Stimulated activated CD4-positive, alpha-beta T cell treated with anti-CD3 and anti-CD28 coated beads, Interleukin-12 subunit alpha, Interleukin-12 subunit beta, amount 100 ng/mL, for 4 hours (primary cell): ENCODE measurements at regions not wholly inside any gene's neighbourhood (a gene's known extent, or its start where the extent isn't known, plus 50 kb on each side); places are given as distances from the start of the nearest gene placed in this dataset.
"Not testable (repeated sequence)": the region's sequence is repeated elsewhere in the genome, so short reads cannot be mapped to it uniquely, and the experiment has no call there.

Experiments
- DNase-seq: peaks from one replicate; pipeline ENCODE4 v3.0.0-alpha.2; 2020

- not testable (repeated sequence) for DNase-seq
Observed at GRCh38 chr6:28626386-28626785, 100.7 kb downstream of the GPX5 start.

DNA sequence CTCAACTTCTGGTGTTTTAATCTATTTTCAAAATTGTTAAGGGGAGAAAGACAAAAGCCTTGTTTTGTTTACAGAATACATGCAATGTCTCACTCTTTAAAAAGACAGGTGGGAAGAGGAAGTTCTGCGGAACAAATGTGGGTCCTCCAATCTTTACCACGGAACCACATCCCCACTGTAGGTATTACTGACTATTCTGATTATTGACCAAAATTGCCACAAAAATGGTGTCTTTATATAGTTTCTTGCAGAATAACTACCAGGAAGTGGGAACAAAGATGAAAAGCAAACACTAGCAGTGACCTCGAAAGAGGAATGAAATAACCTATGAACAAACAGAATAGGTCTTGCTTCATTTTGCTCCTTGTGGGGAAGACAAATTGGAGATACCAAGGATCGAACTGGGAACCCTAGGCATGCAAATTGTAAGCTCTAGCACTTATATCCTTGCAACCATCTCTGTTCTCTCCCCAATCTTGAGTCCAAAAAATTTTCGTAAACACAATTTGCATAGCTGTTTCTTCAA is 106.7 kb downstream of the GPX5 start:
- DNase-seq = no peak

GRCh38 chr6:28633445-28634215 is 107.9 kb downstream of the GPX5 start:
- DNase-seq = no peak

DNA sequence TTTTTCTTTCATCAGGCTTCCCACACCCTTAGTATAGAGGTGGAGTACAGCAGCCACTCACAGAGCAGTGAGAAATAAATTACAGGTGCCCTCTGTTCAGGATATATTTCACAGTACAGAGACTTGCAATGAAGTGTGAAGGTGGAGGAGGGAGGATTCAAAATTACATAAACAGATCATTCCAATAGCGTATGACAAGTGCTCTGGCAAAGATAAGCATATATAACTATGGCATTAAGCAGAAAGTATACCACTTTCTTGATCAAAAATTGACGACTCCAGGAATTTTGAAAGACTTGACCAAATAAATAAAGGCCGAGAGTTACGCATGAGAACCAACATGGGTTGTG is 108.7 kb downstream of the GPX5 start:
- DNase-seq = no peak

DNA sequence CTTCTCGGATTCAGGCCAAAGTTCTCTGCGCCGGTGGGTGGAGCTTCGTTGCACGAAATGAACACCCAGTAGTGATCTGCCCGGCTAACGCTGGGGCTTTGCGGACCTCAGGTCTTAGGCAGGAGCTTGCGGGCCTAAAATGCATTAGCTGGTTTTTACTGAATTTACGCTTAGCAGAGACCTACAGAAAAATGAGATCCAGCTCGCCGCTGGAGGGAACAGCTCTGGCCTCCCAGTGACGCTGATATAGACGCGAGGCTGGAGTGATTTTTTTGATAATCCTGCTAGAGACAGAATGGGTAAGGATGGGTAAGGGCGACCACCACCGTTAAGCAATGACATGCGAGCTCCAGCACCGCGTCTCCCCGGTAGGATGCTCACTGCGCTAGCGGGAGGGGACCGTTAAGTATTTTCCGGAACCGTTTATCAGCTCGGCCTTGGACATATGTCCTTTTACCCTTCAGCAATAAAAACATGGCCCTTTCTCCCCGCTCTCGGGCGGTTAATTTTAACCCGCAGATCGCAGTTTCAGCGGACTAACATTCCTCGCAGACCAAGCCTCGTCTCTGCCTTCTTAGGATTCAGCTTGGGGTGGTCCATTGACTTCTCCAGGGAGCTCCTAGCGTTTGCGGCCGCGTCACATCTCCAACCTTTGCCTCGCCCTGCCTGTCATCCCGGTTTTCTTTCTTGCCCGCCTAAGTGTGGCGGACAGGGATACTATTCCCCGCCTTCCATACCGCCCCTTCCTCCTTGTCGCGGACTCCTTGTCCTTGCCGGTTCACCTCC is 109.3 kb downstream of the GPX5 start:
- DNase-seq = no peak

GRCh38 chr6:28635547-28636158 is 110.0 kb downstream of the GPX5 start:
- no peak for DNase-seq

GRCh38 chr6:28638787-28639430 is 113.2 kb downstream of the GPX5 start:
- no peak for DNase-seq

GRCh38 chr6:28639445-28640290 is 114.0 kb downstream of the GPX5 start:
- not testable (repeated sequence) for DNase-seq

GRCh38 chr6:28643017-28643740 is 117.5 kb downstream of the GPX5 start:
- peak; percentile 37 for DNase-seq

GRCh38 chr6:28646650-28647049 is 121.0 kb downstream of the GPX5 start:
- DNase-seq = no peak

DNA sequence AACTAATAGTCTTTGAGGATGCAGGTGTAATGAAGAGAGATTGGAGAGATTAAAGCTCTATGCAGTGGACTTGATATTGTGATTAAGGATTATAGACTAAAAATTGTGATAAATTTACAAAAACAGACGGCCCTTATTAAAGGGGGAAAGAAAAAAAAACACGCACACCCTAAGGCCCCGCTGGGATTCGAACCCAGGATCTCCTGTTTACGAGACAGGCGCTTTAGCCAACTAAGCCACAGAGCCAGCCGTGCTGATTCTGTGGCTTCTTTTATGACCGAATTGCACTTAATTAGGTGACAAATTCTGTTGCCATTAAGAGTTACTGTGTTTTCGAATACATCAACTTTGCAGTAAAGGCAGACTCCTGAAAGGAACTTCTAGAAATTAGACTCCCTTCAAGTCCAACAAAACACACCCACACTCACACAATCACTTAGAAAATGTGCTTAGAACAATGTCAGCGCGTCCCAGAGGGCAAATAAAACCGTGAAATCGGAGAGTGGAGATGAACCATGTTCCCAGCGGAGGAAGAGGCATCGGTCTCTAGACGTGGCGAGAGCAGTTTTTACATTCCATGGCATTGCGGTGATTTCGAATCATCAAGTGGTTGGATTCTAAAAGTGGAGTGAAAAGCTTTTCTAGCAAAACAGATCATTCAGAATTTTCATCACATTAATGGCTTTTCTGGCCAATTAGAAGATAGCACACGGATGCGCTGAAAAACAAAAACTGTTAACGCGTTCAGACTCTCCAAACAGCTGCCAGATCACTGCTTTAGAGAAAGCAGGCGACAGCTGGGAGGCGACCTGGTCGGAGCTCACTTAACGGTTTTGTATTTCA is 122.6 kb downstream of the GPX5 start:
- DNase-seq = peak; percentile 66

- no peak for DNase-seq
Observed at GRCh38 chr6:28648878-28649375, 123.2 kb downstream of the GPX5 start.

GRCh38 chr6:28651161-28651560 is 125.5 kb downstream of the GPX5 start:
- DNase-seq = no peak

GRCh38 chr6:28653876-28654275 is 128.2 kb downstream of the GPX5 start:
- DNase-seq = no peak

DNA sequence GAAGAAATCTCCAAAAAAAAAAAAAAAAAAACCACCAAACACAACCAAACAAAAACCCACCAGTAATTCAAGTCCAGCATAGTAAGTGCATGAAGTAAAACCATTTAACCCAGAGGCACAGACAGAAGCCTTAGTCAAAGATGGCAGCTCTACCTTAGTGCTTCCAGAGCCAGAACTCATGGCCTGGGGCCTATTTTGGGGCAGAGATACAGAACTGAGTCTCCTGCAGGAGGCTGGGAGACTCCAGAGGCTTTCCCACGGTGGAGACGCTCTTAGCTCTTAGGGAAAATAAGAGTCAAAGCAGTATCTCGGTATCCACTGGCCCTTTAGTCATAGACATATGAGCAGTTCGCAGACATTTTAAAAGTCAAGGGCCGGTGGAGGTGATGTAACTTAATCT is 129.5 kb downstream of the GPX5 start:
- DNase-seq = no peak

DNA sequence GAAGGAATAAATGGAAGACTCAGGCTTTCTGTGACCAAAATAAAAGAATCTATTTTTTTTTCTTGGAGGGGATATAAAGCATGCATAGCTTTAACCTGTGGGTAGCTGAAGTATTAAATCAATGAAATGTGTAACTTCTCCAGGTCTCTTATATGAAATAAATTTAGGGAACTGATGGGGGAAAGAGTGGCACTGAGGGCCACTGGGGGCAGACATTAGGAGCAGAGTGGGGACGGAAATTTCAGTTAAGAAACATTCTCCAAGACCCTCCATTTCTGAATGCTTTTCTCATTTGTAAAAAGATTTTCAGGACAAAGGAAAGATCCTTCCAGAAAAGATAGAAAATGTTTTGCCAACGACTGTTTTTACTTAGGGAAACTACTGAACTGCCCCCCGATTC is 131.0 kb downstream of the GPX5 start:
- DNase-seq = no peak

DNA sequence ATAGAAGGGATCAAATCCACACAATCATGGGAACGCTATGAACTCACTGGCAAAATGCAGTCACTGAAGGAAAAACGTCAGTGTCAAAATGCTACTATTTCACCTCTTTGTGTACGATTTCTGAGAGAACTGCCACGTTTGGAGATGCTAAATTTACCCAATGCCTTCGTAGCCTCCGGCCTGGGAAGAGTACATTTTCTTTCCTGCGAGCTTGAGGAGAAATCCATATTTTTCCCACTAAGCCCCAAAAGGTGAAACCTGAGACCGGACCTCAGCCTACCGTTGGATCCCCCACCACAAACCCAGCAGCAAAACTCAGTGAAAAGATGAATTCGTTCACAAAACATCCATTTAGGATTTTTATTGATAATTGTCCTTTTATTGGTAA is 131.7 kb downstream of the GPX5 start:
- DNase-seq = no peak

DNA sequence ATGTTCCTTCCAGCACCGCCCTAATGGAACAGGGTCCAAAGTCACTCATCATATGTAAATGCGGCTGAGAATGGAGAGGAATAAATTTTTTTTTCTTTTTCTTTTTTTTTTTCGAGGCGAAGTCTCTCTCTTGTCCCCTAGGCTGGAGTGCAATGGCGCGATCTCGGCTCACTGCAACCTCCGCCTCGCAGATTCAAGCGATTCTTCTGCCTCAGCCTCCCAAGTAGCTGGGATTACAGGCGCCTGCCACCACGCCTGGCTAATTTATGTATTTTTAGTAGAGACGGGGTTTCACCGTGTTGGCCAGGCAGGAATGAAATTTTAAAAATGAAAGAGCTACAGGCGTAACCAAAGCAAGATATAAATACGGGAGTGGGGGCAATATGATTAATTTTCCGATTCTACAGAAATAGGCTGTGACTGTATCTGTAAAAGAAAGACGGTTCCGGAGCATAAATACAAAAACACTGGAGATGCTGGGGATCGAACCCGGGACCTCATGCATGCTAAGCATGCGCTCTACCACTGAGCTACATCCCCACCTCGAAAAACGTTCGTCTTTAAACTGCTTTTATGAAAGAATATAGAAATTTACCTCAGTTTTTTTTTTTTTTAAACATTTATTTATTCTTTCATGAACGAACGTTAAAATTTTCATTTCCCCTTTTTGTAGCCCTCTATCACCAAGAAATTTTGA is 132.2 kb downstream of the GPX5 start:
- peak; percentile 66 for DNase-seq

DNA sequence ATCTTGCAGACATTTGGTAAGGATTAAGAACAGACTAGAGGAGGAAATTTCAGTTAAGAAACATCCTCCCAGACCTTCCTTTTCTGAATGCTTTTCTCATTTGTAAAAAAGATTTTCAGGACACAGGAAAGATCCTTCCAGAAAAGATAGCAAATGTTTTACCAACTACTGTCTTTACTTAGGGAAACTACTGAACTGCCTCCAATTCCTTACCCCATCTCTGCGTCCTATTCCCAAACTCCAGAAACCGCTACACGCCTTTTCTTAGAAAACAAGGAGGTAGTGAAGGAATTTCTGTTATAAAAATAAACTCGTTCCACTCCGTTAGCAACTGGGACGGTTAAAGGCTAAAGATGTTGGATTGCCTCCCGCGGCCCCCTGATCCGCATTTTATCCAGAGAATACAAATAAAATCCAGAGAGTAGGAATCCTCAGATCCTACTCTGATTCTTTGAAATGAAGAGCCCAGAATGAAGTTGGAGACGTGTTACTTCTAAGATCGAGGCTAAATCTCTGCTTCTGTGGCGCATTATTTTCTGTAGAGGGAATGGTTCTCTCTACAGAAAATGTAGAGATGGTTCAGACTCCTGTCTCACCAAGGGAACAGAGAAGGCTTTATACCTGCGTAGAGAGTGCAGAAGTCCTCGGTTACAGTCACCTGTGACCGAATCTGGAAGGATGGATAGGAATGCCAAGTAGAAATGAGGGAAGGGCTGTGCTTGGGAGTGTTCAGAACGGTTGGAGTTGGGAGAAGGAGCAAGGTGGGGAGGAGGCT is 133.0 kb downstream of the GPX5 start:
- no peak for DNase-seq
